ENCODE measurements at regions not wholly inside any gene's neighbourhood (a gene's known extent, or its start where the extent isn't known, plus 50 kb on each side); places are given as distances from the start of the nearest gene placed in this dataset.

- TF ChIP-seq CTCF (conservative IDR thresholded peaks at IDR 0.05 in 1 of 2, IDR thresholded peaks at IDR 0.05 in 1 of 2; ENCODE audit: extremely low read depth in 1 of 2, insufficient read depth in 1 of 2, low read depth in 1 of 2, low read length in 2 of 2) (no peak), EZH2 (IDR thresholded peaks at IDR 0.05; ENCODE audit: borderline replicate concordance, low read length) (no peak)
Observed at GRCh38 chr4:111685205-111685604, 460.0 kb upstream of the FAM241A start.

All from mammary epithelial cell (primary cell).